H1 (cell line): ENCODE measurements at regions not wholly inside any gene's neighbourhood (a gene's known extent, or its start where the extent isn't known, plus 50 kb on each side); places are given as distances from the start of the nearest gene placed in this dataset.

ENCODE experiments used
- CTCF ChIA-PET: fragments of 300-600 bp; sonication (Branson Sonifier 250); formaldehyde crosslinking; loops from one replicate; lab custom pipeline; 2021; ENCODE audit not compliant: partially characterized antibody; lab: Charles Lee
- POLR2A ChIA-PET: fragments of 300-600 bp; sonication (Branson Sonifier 250); formaldehyde crosslinking; loops from one replicate; lab custom pipeline; 2021; ENCODE audit warnings: inconsistent platforms; ENCODE audit not compliant: partially characterized antibody; lab: Charles Lee
- DNase-seq, 2 experiments: peaks; one replicate each; pipeline versions ENCODE4 v3.0.0 to v3.0.0-alpha.2; 2010 to 2022; ENCODE audit warnings: low spot score in 2 of 2, low read depth in 1 of 2, mixed read lengths in 1 of 2
- FAIRE-seq: peaks from 2 replicates; lab custom pipeline; 2011; peaks lifted over from hg19 to GRCh38; lab: Jason Lieb, UNC
- H2AFZ ChIP-seq: 2 replicates; pipeline ENCODE4 v1.8.1; 2012; ENCODE audit warnings: low read length, inconsistent platforms
- H2AK5ac ChIP-seq: 2 replicates; pipeline ENCODE4 v1.6.1; 2013; ENCODE audit warnings: low read depth, low read length
- H2BK120ac ChIP-seq: replicated peaks from 2 replicates; pipeline ENCODE3; 2013; ENCODE audit warnings: low read depth, low read length, inconsistent platforms
- H2BK12ac ChIP-seq: 2 replicates; pipeline ENCODE4 v1.6.1; 2013; ENCODE audit warnings: low read depth, low read length
- H2BK15ac ChIP-seq: 2 replicates; pipeline ENCODE4 v1.6.1; 2013; ENCODE audit warnings: low read length
- H2BK20ac ChIP-seq: 2 replicates; pipeline ENCODE4 v1.6.1; 2013; ENCODE audit warnings: low read length
- H2BK5ac ChIP-seq: 2 replicates; pipeline ENCODE4 v1.6.1; 2013; ENCODE audit warnings: low read depth, low read length
- H3K14ac ChIP-seq: 2 replicates; pipeline ENCODE4 v1.6.1; 2013; ENCODE audit warnings: inconsistent platforms; ENCODE audit not compliant: insufficient read length
- H3K18ac ChIP-seq: 2 replicates; pipeline ENCODE4 v1.6.1; 2013; ENCODE audit warnings: low read length; ENCODE audit errors: extremely low read depth
- H3K23ac ChIP-seq: 2 replicates; pipeline ENCODE4 v1.6.1; 2013; ENCODE audit warnings: inconsistent platforms; ENCODE audit not compliant: insufficient read length
- H3K23me2 ChIP-seq: 2 replicates; pipeline ENCODE4 v1.6.1; 2013; ENCODE audit warnings: low read depth, low read length
- H3K27ac ChIP-seq: 2 replicates; pipeline ENCODE4 v1.6.1; 2011; ENCODE audit warnings: low read depth, low read length, inconsistent platforms
- H3K27me3 ChIP-seq, 4 experiments: replicated peaks in 1 of 4; 1 replicate in 1 of 4; 2 replicates in 3 of 4; pipeline versions ENCODE4 v1.6.1 to v1.8.1; 2011 to 2013; ENCODE audit warnings: low read length in 3 of 4, mild to moderate bottlenecking in 3 of 4, inconsistent platforms in 2 of 4, mixed read lengths in 2 of 4, moderate library complexity in 1 of 4; ENCODE audit not compliant: control insufficient read depth in 3 of 4, insufficient read depth in 3 of 4; ENCODE audit errors: extremely low read depth in 1 of 4
- H3K36me3 ChIP-seq, 4 experiments: 2 replicates each; pipeline versions ENCODE4 v1.6.1 to v1.8.1; 2011 to 2013; ENCODE audit warnings: mild to moderate bottlenecking in 4 of 4, low read length in 3 of 4, moderate library complexity in 2 of 4, control low read depth in 1 of 4, inconsistent platforms in 1 of 4; ENCODE audit not compliant: insufficient read depth in 4 of 4, control insufficient read depth in 2 of 4
- H3K4ac ChIP-seq: replicated peaks from 2 replicates; pipeline ENCODE3; 2013; ENCODE audit warnings: low read length, low read depth, mixed read lengths, inconsistent platforms; ENCODE audit not compliant: insufficient read length
- H3K4me1 ChIP-seq, 4 experiments: replicated peaks in 1 of 4; 1 replicate in 1 of 4; 2 replicates in 3 of 4; pipeline versions ENCODE4 v1.6.1 to v1.8.1; 2011 to 2013; ENCODE audit warnings: low read length in 3 of 4, inconsistent platforms in 2 of 4, mixed read lengths in 1 of 4; ENCODE audit not compliant: insufficient read depth in 4 of 4, control insufficient read depth in 3 of 4
- H3K4me2 ChIP-seq, 2 experiments: 2 replicates each; pipeline versions ENCODE4 v1.6.1 to v1.8.1; 2011 to 2013; ENCODE audit warnings: low read depth in 2 of 2, low read length in 2 of 2, control low read depth in 1 of 2, inconsistent platforms in 1 of 2, mild to moderate bottlenecking in 1 of 2; ENCODE audit not compliant: insufficient read depth in 1 of 2
- H3K4me3 ChIP-seq, 4 experiments: fragments of 200-600, 300-600 bp in 1 of 4; sonication (generic), shearing (Covaris generic), sonication (Bioruptor Twin) in 1 of 4; 2 replicates each; pipeline versions ENCODE4 v1.5.1 to v1.8.1; 2011 to 2016; ENCODE audit warnings: low read length in 4 of 4, low read depth in 3 of 4, control low read depth in 2 of 4, inconsistent platforms in 2 of 4, mild to moderate bottlenecking in 2 of 4, mixed read lengths in 1 of 4, moderate library complexity in 1 of 4; ENCODE audit not compliant: insufficient read depth in 2 of 4; ENCODE audit errors: extremely low read depth in 1 of 4
- H3K56ac ChIP-seq: replicated peaks from 2 replicates; pipeline ENCODE3; 2013; ENCODE audit warnings: low read depth, mild to moderate bottlenecking, mixed read lengths, low read length, inconsistent platforms; ENCODE audit not compliant: insufficient read length
- H3K79me1 ChIP-seq: 2 replicates; pipeline ENCODE4 v1.6.1; 2013; ENCODE audit warnings: low read depth, low read length, control low read depth
- H3K79me2 ChIP-seq, 2 experiments: 2 replicates each; pipeline versions ENCODE4 v1.6.1 to v1.8.1; 2012 to 2013; ENCODE audit warnings: low read length in 2 of 2, mild to moderate bottlenecking in 2 of 2, inconsistent platforms in 1 of 2; ENCODE audit not compliant: insufficient read depth in 2 of 2, control insufficient read depth in 1 of 2
- H3K9ac ChIP-seq, 4 experiments: replicated peaks in 1 of 4; 1 replicate in 1 of 4; 2 replicates in 3 of 4; pipeline versions ENCODE4 v1.6.1 to v1.8.1; 2011 to 2013; ENCODE audit warnings: low read depth in 3 of 4, low read length in 3 of 4, control low read depth in 2 of 4, mild to moderate bottlenecking in 2 of 4, moderate library complexity in 2 of 4, inconsistent platforms in 1 of 4; ENCODE audit errors: extremely low read depth in 1 of 4
- H3K9me3 ChIP-seq, 2 experiments: 2 replicates each; pipeline versions ENCODE4 v1.6.1 to v1.8.1; 2012 to 2013; ENCODE audit warnings: mild to moderate bottlenecking in 2 of 2, moderate library complexity in 2 of 2, control low read depth in 1 of 2, inconsistent platforms in 1 of 2, low read depth in 1 of 2, low read length in 1 of 2, mixed read lengths in 1 of 2; ENCODE audit not compliant: insufficient read depth in 2 of 2
- H4K20me1 ChIP-seq, 2 experiments: replicated peaks in 1 of 2; 2 replicates each; pipeline versions ENCODE3 to v1.8.1; 2011 to 2013; ENCODE audit warnings: inconsistent platforms in 2 of 2, low read length in 2 of 2, mild to moderate bottlenecking in 1 of 2; ENCODE audit not compliant: insufficient read depth in 2 of 2, control insufficient read depth in 1 of 2
- H4K5ac ChIP-seq: 2 replicates; pipeline ENCODE4 v1.6.1; 2013; ENCODE audit warnings: low read length, low read depth, mixed read lengths, inconsistent platforms; ENCODE audit not compliant: insufficient read length
- H4K8ac ChIP-seq: 2 replicates; pipeline ENCODE4 v1.8.0; 2013; ENCODE audit warnings: mild to moderate bottlenecking, moderate library complexity, low read length, inconsistent platforms; ENCODE audit not compliant: insufficient read depth; ENCODE audit errors: extremely low read depth
- H4K91ac ChIP-seq: replicated peaks from 2 replicates; pipeline ENCODE3; 2013; ENCODE audit warnings: low read length, mixed read lengths, inconsistent platforms; ENCODE audit not compliant: insufficient read length
- CBX8 ChIP-seq: fragments of 300-800, 300-1000 bp; sonication (generic); IDR thresholded peaks from 2 replicates; pipeline ENCODE4 v1.7.1; 2016; ENCODE audit warnings: low read depth, low read length, borderline replicate concordance
- CEBPB ChIP-seq: IDR thresholded peaks from 2 replicates; pipeline ENCODE4 v1.6.1; 2012; ENCODE audit warnings: low read depth, low read length
- CHD1 ChIP-seq: IDR thresholded peaks from 2 replicates; pipeline ENCODE4 v1.6.1; 2012; ENCODE audit warnings: low read depth, low read length, improper control_type of control experiment
- CTBP2 ChIP-seq: IDR thresholded peaks from 2 replicates; pipeline ENCODE4 v1.7.0; 2011; ENCODE audit warnings: borderline replicate concordance, mild to moderate bottlenecking, moderate library complexity, mixed read lengths, low read length; ENCODE audit not compliant: insufficient read depth, insufficient read length
- EP300 ChIP-seq, 2 experiments: IDR thresholded peaks; 1 replicate in 1 of 2; 2 replicates in 1 of 2; pipeline ENCODE4 v1.6.1; 2011 to 2012; ENCODE audit warnings: low read depth in 2 of 2, low read length in 2 of 2, mild to moderate bottlenecking in 2 of 2, borderline replicate concordance in 1 of 2, inconsistent platforms in 1 of 2, moderate library complexity in 1 of 2
- KDM1A ChIP-seq: fragments of 200-600, 300-600 bp; sonication (generic); IDR thresholded peaks from 2 replicates; pipeline ENCODE4 v1.7.1; 2016; ENCODE audit warnings: mild to moderate bottlenecking, low read length, borderline replicate concordance
- KDM5A ChIP-seq: fragments of 200-600 bp; IDR thresholded peaks from 2 replicates; pipeline ENCODE4 v1.7.1; 2012; ENCODE audit warnings: mild to moderate bottlenecking, low read length, inconsistent platforms, mixed read lengths
- MAFK ChIP-seq: IDR thresholded peaks from 2 replicates; pipeline ENCODE4 v1.6.1; 2012; ENCODE audit warnings: low read depth, mild to moderate bottlenecking, improper control_type of control experiment, low read length
- PHF8 ChIP-seq: fragments of 200-600 bp; sonication (generic); conservative IDR thresholded peaks from 2 replicates; pipeline ENCODE4 v1.7.1; 2012; ENCODE audit warnings: low read depth, mild to moderate bottlenecking, inconsistent platforms, low read length, moderate library complexity
- POLR2AphosphoS5 ChIP-seq: IDR thresholded peaks from 2 replicates; pipeline ENCODE4 v1.6.1; 2011; ENCODE audit warnings: low read depth, low read length
- USF2 ChIP-seq: IDR thresholded peaks from 2 replicates; pipeline ENCODE4 v1.6.1; 2011; ENCODE audit warnings: low read length, improper control_type of control experiment
- WGBS, 2 experiments: shearing (Covaris generic) in 1 of 2; methylation state at CpG; one replicate each; pipeline versions ENCODE4 v1.1.6 to v1.1.7; 2013 to 2015; ENCODE audit warnings: low lambda C conversion rate in 2 of 2, mixed read lengths in 2 of 2, inconsistent platforms in 1 of 2, low coverage in 1 of 2, missing lambda C conversion rate in 1 of 2; ENCODE audit not compliant: insufficient replicate concordance in 2 of 2, insufficient coverage in 1 of 2, insufficient read length in 1 of 2; ENCODE audit errors: extremely low coverage in 1 of 2, missing lambda C conversion rate in 1 of 2; 5-methylcytosine and 5-hydroxymethylcytosine counted together
- TF ChIP-seq, protein P1 (sequence below): IDR thresholded peaks from 2 replicates; pipeline ENCODE4 v1.6.1; 2012; ENCODE audit warnings: low read length, inconsistent platforms

GRCh38 chr15:52870015-52870414 is 79.9 kb upstream of the ONECUT1 start:
- Histone ChIP-seq H2BK20ac (no peak overlapping the region), H2BK5ac (no peak overlapping the region), H3K27me3 (peaks cover 0 to 2% (median 0%) of the 10 kb centered on the region in 4 experiments; a peak in 1 of 7 replicates), H3K79me2 (no peaks in the 10 kb centered on the region), H3K14ac (no peak overlapping the region), H3K23me2 (no peaks in the 10 kb centered on the region; the same call in 1 of the 2 replicates), H3K79me1 (no peaks in the 10 kb centered on the region), H3K18ac (no peak overlapping the region), H2BK120ac (no peak overlapping the region), H2AFZ (no peak overlapping the region), H3K27ac (no peak overlapping the region), H2BK15ac (no peak overlapping the region), H3K4me1 (no peaks in the 10 kb centered on the region; a peak in 1 of 7 replicates), H3K9me3 (no peaks in the 10 kb centered on the region), H3K4me3 (no peak overlapping the region), H4K20me1 (no peaks in the 10 kb centered on the region), H4K8ac (no peak overlapping the region), H3K9ac (no peak overlapping the region), H4K5ac (no peak overlapping the region), H3K56ac (no peak overlapping the region), H2AK5ac (no peak overlapping the region), H4K91ac (no peak overlapping the region), H3K23ac (no peak overlapping the region), H3K4me2 (no peak overlapping the region), H3K4ac (no peak overlapping the region), H2BK12ac (no peak overlapping the region), H3K36me3 (no peaks in the 10 kb centered on the region)
- DNase-seq (no peak), FAIRE-seq (no peak)
- CTCF ChIA-PET = interaction anchor here (0.6 to 1.1 kb wide), 2 partner anchors 9 to 85 kb away, joined by 3 read pairs; no protein-coding TSS in a partner anchor
- WGBS, 2 experiments = 80 to 100% methylated on average over 2 to 3 of the region's 3 CpGs
- POLR2A ChIA-PET = no interaction called here
- TF ChIP-seq POLR2AphosphoS5 = no peak
- no peak for TF ChIP-seq CBX8
- TF ChIP-seq CHD1 = no peak
- TF ChIP-seq MAFK = no peak
- no peak for TF ChIP-seq EP300 (IDR thresholded peaks at IDR 0.05; ENCODE audit: borderline replicate concordance in 1 of 2, low read depth in 2 of 2, low read length in 2 of 2)
- TF ChIP-seq CTBP2 = no peak
- no peak for TF ChIP-seq KDM5A
- no peak for TF ChIP-seq PHF8
- TF ChIP-seq, protein P1, sequence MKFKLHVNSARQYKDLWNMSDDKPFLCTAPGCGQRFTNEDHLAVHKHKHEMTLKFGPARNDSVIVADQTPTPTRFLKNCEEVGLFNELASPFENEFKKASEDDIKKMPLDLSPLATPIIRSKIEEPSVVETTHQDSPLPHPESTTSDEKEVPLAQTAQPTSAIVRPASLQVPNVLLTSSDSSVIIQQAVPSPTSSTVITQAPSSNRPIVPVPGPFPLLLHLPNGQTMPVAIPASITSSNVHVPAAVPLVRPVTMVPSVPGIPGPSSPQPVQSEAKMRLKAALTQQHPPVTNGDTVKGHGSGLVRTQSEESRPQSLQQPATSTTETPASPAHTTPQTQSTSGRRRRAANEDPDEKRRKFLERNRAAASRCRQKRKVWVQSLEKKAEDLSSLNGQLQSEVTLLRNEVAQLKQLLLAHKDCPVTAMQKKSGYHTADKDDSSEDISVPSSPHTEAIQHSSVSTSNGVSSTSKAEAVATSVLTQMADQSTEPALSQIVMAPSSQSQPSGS = no peak
- TF ChIP-seq USF2 = no peak
- no peak for TF ChIP-seq CEBPB
- TF ChIP-seq KDM1A = no peak
